ENCODE measurements at regions not wholly inside any gene's neighbourhood (a gene's known extent, or its start where the extent isn't known, plus 50 kb on each side); places are given as distances from the start of the nearest gene placed in this dataset.
"Not testable (repeated sequence)": the region's sequence is repeated elsewhere in the genome, so short reads cannot be mapped to it uniquely, and the experiment has no call there.

DNA sequence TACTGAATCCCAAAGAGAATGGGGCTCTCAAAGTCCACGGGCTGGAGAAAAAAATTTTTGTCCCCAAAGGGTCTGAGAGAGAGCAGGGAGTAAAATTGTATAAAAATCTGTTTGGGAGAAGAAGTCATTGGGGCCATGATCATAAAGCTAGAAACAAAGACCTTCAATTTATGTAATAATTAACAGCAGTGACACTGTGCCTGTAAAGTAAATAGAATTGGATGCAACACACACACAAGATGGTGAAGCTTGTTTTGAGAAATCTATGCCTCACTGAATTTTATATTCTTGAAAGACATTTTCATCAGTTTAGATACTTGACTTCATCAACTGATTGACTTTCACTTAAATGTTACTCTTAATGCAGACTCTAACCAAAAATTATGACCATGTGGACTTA, 600.5 kb upstream of the ADAMTS5 start:
- DNase-seq (ENCODE audit: low spot score), result no peak

DNA sequence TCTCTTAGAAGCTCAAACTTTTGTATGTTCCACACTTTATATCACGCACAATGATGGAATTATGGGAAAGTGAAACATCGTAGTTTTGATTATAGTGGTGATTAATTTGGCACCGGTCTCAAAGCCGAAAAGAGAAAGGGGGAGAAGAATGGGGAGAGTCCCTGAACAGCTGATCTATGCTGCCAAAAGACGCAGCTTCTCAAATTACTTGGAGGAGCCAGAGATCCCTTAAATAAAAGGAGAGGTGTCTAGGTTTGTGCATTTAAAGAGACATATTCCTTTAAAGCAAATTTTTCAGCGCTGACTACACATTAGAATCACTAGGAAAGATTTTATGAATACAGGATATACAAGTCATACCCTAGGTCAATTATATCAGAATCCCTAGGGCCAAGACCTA, 599.6 kb upstream of the ADAMTS5 start:
- DNase-seq (ENCODE audit: low spot score), result no peak

DNA sequence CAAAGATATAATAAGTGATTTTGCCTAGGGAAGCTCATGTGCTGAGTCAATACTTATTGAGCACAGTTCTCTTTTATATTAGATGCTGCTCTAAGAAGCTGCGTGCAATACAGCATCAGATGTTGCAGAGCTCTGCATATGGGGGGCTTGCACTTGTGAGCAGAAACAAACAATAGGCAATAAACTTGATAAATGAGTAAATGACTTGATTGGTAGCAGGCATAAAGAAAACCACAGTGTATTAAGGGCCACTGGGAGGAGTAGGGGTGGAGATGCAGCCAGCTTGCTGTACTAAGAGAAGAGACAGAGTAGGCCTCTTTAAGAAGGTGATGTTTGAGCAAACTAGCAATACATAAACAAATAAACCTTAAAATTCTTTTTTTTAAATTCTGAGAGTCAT, 598.5 kb upstream of the ADAMTS5 start:
- no peak for DNase-seq (ENCODE audit: low spot score)

DNA sequence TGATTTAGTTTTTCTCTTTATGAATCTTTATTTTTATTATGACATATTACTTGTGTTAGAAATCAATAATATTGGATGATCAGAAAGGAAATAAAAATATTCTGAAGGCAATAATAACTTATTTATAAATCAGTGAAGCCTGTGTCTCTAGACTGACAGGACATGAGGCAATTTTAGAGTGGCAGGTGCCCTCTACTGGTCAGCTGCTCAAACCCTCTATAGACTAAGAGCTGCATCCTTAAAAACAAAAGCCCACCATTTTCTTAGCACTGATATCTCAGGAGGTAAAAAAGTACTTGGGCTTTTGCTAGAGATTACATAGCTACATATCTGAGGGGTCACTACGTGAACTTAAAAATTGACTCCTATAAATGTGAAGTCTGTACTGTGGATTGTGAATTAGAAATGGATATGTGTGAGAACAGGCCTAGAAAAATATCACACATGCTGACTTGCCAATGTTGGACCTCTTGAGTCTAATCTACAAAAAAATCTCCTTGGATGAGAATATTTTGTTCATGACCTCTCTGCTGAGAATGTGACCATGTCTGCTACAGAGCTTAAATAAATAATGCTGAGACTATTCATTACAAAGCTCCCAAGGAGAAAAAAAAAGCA, 597.9 kb upstream of the ADAMTS5 start:
- DNase-seq (ENCODE audit: low spot score), result peak; percentile 1

DNA sequence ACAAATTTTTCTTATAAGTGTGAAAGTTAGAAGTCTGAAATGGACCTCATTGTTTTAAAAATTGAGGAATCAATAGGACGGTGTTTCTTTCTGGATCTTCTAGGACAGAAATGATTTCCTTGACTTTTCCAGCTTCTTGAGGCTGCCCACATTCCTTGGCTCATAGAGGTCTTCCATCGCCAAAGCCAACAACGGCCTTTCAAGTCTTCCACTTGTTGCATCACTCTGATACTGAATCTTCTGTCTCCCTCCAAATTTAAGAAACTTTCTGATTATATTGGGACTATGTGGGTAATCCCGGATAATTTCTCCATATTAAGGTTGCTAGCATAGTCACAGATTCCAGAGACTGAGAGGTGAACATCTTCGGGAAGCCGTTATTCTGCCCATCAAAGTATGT, 595.4 kb upstream of the ADAMTS5 start:
- no peak for DNase-seq (ENCODE audit: low spot score)

GRCh38 chr21:27561116-27561515, 594.2 kb upstream of the ADAMTS5 start:
- DNase-seq (ENCODE audit: low spot score), result no peak

- DNase-seq (ENCODE audit: low spot score), result no peak
These were observed 590.5 kb upstream of the ADAMTS5 start for GRCh38 chr21:27557356-27557755.

DNA sequence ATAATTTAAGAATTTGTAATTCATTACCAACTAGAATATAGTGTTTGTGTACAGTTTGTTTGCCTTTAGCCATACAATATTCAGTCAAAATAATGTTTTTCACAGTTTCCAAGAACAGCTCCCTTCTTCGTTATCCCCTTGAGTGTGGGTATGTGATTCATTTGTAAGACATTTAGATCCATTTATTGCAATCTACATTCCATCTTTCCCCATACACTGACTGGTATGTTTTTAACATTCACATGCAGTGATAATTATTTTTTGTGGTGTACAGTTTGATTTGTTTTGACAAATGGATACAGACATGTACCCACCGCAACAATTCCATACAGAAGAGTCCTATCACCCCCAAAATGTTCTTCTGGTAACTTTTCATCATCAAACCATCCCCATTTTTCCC, 589.1 kb upstream of the ADAMTS5 start:
- DNase-seq (ENCODE audit: low spot score), result no peak

- DNase-seq (ENCODE audit: low spot score), result no peak
These were observed 583.4 kb upstream of the ADAMTS5 start for GRCh38 chr21:27550287-27550686.

GRCh38 chr21:27548486-27548885, 581.6 kb upstream of the ADAMTS5 start:
- DNase-seq (ENCODE audit: low spot score), result no peak

DNA sequence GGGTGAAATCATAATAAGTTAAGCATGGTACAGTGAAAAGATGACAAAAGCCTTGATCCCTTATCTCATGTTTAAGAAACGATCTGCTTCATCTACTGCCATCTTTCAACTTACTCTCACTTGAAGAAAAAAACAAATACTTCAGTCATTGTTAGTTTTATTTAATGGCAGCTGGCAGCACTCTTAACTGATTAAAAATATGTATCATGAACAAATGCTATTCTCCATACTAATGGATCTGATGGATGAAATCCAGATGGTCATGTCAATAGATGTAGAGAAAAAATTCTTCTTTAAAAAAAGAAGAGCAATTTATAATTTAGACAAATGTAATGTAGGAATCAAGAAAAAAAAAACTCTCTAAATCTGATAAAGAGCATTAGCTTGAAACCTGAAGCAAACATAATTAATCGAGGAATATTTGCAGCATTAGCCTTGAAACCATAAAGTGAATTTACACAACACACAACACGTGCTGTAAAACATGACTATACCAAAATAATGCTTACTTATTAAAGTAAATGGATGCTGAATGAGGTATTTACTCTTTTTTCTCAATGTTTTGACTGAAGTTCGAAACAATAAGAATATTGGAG, 579.0 kb upstream of the ADAMTS5 start:
- DNase-seq (ENCODE audit: low spot score), result no peak

GRCh38 chr21:27542126-27542525, 575.2 kb upstream of the ADAMTS5 start:
- DNase-seq (ENCODE audit: low spot score), result not testable (repeated sequence)

DNA sequence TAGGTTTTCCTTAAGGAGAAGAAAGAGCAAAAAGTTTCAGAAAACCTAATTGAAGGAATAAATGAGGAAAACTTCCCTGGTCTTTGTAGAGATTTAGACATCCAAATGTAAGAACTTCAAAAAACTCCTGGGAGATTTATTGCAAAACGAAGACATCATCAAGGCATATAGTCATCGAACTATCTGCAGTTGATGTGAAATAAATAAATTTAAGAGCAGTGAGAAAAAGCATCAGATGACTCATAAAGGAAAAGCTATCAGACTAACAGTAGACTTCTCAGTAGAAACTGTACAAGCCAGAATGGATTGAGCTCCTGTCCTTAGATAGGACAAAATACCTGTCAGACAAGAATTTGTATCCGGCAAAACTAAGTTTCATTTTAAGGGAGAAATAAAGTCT, 569.4 kb upstream of the ADAMTS5 start:
- DNase-seq (ENCODE audit: low spot score), result no peak

- no peak for DNase-seq (ENCODE audit: low spot score)
These were observed 568.3 kb upstream of the ADAMTS5 start for GRCh38 chr21:27535188-27535587.

- no peak for DNase-seq (ENCODE audit: low spot score)
These were observed 567.3 kb upstream of the ADAMTS5 start for GRCh38 chr21:27534206-27534605.

DNA sequence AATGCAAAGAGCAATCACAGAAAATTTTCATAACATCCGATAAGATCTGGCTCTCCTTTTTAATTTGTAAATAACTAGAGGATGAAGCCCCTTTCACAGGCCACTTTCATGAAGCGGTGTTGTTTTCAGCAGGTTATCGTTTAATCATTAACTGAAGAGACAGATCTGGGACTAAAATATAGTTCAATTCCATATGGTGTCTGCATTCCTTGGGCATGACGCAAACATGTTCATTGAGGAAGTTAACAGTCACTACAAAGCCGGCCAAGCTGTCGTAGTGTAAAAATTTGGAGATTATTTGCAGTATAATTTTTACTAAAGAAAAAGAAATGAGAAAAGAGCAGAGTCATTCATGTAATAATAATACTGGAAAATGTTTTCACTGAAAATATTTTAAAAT, 565.2 kb upstream of the ADAMTS5 start:
- peak; percentile 5 for DNase-seq (ENCODE audit: low spot score)

- no peak for DNase-seq (ENCODE audit: low spot score)
These were observed 561.8 kb upstream of the ADAMTS5 start for GRCh38 chr21:27528697-27529096.

GRCh38 chr21:27526451-27526850, 559.6 kb upstream of the ADAMTS5 start:
- no peak for DNase-seq (ENCODE audit: low spot score)

GRCh38 chr21:27525780-27526179, 558.9 kb upstream of the ADAMTS5 start:
- DNase-seq (ENCODE audit: low spot score), result no peak

- DNase-seq (ENCODE audit: low spot score), result no peak
These were observed 552.5 kb upstream of the ADAMTS5 start for GRCh38 chr21:27519361-27519760.

- not testable (repeated sequence) for DNase-seq (ENCODE audit: low spot score)
These were observed 550.3 kb upstream of the ADAMTS5 start for GRCh38 chr21:27517177-27517576.

GRCh38 chr21:27515676-27516075, 548.8 kb upstream of the ADAMTS5 start:
- no peak for DNase-seq (ENCODE audit: low spot score)

DNA sequence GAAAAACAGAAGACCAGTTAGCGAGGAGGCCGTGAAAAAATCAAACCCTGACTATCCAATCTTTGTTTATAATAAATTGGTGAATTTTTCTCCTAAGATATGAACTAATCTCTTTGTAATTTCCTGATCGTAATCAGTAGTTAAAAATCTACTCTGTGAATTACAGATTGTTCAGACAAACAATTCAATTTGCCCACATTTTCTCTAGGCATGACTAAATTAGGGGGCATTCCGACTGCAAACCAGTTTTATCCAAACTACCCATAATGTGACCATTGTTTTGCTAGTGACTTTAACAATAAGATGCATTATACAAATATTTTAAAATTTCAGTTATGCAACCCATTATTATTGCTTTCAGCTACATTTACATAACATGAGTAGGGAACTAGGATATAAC, 546.9 kb upstream of the ADAMTS5 start:
- DNase-seq (ENCODE audit: low spot score), result no peak

GRCh38 chr21:27513016-27513415, 546.1 kb upstream of the ADAMTS5 start:
- no peak for DNase-seq (ENCODE audit: low spot score)
